GM23248 (cell line): ENCODE measurements at regions not wholly inside any gene's neighbourhood (a gene's known extent, or its start where the extent isn't known, plus 50 kb on each side); places are given as distances from the start of the nearest gene placed in this dataset.

Experiments
- EZH2 ChIP-seq: fragments of 200-600 bp; sonication (generic); IDR thresholded peaks from 2 replicates; pipeline ENCODE4 v1.6.1; 2018; ENCODE audit warnings: antibody characterized with exemption, mild to moderate bottlenecking; ENCODE audit not compliant: insufficient read depth, poor library complexity, severe bottlenecking
- EZH2phosphoT487 ChIP-seq: fragments of 200-600 bp; sonication (generic); IDR thresholded peaks from 2 replicates; pipeline ENCODE4 v1.6.1; 2018; ENCODE audit warnings: antibody characterized with exemption, moderate library complexity, mild to moderate bottlenecking, low read depth; ENCODE audit not compliant: insufficient read depth

GRCh38 chr15:100703671-100704070 lies 101.3 kb downstream of the ASB7 start:
- TF ChIP-seq EZH2phosphoT487 = no peak
- no peak for TF ChIP-seq EZH2
